ENCODE measurements at regions not wholly inside any gene's neighbourhood (a gene's known extent, or its start where the extent isn't known, plus 50 kb on each side); places are given as distances from the start of the nearest gene placed in this dataset.
"Not testable (repeated sequence)": the region's sequence is repeated elsewhere in the genome, so short reads cannot be mapped to it uniquely, and the experiment has no call there.

DNA sequence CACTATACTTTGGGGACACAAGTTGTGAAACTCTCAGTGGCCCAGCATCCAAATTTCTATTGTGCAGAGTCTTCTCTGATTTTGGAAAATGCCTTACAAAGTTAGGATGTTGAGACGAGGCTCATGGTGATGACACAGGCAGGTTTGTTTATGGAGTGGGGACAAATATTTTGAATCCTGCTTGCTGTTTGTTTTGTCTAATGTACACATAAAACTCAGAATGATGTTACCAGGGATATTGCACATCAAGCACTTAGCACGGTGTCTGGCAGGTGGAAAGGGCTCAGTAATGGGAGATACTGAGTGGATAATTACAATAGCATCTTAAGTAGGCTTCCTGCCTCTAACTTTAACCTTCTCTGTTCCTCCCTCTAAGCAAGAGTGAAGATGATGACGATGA lies 628.9 kb upstream of the TBX3 start:
- H3K4me3 Mint-ChIP-seq, result no peak overlapping the region
- DNase-seq (no peak), ATAC-seq (no peak)
- peaks cover 9% of the 10 kb centered on the region for H3K9me3 Mint-ChIP-seq
- no peaks in the 10 kb centered on the region for H3K4me1 Mint-ChIP-seq
- no peaks in the 10 kb centered on the region for H3K36me3 Mint-ChIP-seq (ENCODE audit: low read depth)
- no peak overlapping the region for H3K27ac Mint-ChIP-seq
- H3K27me3 Mint-ChIP-seq, result no peaks in the 10 kb centered on the region

DNA sequence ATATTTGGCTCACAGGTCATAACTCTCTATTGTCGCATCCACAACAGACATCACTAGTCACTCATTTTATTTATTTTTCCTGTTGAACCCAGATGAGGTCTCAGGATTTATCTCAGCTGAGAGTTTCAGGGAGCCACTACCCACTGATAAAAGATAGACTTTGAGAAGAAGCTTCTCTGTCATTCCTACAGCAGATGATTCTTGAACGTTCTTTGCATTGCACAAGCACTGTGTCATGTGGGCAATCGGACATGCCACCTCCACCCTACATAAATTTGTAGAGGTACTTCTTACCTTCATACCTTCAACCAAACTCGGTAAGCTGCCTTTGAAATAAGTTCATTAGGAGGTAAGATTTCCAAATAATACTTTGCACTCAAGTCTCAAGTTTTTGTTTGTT lies 627.9 kb upstream of the TBX3 start:
- H3K4me1 Mint-ChIP-seq, result no peaks in the 10 kb centered on the region
- no peak overlapping the region for H3K4me3 Mint-ChIP-seq
- ATAC-seq, result no peak
- no peaks in the 10 kb centered on the region for H3K27me3 Mint-ChIP-seq
- H3K36me3 Mint-ChIP-seq (ENCODE audit: low read depth), result no peaks in the 10 kb centered on the region
- no peak overlapping the region for H3K27ac Mint-ChIP-seq
- H3K9me3 Mint-ChIP-seq, result peaks cover 9% of the 10 kb centered on the region
- DNase-seq, result no peak

DNA sequence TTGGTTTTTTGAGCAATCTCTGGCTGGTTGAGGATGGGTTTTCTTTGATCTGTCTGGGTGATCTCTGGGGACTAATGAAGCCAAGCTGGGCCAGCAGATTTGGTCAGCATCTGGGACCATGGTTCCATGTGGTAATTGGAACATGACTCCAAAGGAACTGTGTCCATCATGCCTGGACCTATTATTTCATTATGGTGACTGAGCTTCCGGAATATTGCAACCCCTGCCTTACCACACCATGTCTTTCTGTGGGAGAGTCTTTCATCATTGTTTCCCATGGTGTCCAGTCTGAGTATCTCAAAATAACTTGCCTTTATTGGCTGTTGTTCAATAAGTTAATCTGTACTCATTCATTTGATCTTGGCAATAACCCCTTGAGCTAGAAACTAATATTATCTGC lies 624.9 kb upstream of the TBX3 start:
- ATAC-seq, result no peak
- no peaks in the 10 kb centered on the region for H3K27me3 Mint-ChIP-seq
- no peaks in the 10 kb centered on the region for H3K9me3 Mint-ChIP-seq
- H3K4me3 Mint-ChIP-seq, result no peak overlapping the region
- DNase-seq, result no peak
- H3K27ac Mint-ChIP-seq, result no peak overlapping the region
- H3K36me3 Mint-ChIP-seq (ENCODE audit: low read depth), result no peaks in the 10 kb centered on the region
- H3K4me1 Mint-ChIP-seq, result no peaks in the 10 kb centered on the region

DNA sequence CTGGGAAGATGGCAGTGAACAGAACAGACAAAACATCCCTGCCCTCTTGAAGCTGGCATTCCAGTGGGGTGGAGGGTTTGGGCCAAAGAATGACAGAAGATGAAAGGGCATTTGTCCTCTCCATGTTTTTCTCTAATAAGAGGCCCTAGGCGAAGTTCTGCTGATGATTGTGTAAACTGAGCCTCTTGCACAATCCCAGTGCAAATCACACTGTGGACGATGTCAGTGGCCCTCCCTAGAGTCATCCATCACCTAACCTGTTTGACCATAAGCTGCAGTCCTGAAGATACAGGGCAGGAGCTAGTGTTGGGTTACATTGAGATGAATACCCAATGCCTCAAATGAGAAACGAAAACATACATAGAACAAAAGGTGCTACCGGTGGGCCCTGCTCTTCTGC lies 622.4 kb upstream of the TBX3 start:
- Mint-ChIP-seq H3K4me3 (no peak overlapping the region), H3K36me3 (ENCODE audit: low read depth) (no peaks in the 10 kb centered on the region), H3K4me1 (no peaks in the 10 kb centered on the region), H3K9me3 (peaks cover 4% of the 10 kb centered on the region), H3K27ac (no peak overlapping the region), H3K27me3 (no peaks in the 10 kb centered on the region)
- ATAC-seq, result no peak
- no peak for DNase-seq

DNA sequence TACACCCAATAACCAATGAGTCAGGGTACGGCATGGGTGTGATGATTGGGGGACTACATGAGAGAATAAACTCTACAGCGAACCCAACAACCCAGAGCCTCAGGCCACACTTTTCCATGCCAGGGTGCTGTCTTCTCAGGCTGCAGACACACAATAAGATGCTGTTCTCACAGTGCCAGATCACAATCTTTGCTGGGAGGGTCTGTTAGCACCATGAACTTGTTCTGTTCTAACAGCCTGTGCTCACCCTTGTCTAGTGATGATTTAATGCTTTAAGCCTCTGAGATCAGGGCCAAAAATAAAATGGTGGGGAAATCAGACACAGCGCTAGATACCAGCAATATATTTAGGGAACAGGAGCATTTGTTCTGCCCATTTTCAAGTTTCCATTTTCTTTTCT lies 621.9 kb upstream of the TBX3 start:
- H3K36me3 Mint-ChIP-seq (ENCODE audit: low read depth), result no peaks in the 10 kb centered on the region
- no peaks in the 10 kb centered on the region for H3K4me1 Mint-ChIP-seq
- DNase-seq, result no peak
- peaks cover 6% of the 10 kb centered on the region for H3K9me3 Mint-ChIP-seq
- H3K4me3 Mint-ChIP-seq, result no peak overlapping the region
- H3K27me3 Mint-ChIP-seq, result no peaks in the 10 kb centered on the region
- no peak overlapping the region for H3K27ac Mint-ChIP-seq
- no peak for ATAC-seq

DNA sequence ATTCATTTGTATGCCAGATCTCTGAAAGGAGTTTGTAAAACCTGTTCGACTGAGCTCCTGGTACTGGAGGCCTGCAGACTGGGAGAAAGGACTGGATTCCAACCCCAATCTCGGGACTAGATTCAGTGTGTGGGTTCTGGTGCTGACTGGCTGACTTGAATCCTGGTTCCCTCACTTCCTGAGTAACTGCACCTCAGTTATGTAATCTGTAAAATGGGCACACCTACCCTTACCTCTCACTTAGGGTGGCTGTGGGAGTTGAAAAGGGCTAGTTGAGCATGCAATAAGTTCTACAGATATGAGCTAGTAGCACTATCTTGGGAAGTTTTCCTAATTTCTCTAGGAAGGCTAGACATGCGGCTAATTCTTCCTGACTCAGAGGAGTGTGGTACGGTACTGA lies 621.3 kb upstream of the TBX3 start:
- no peaks in the 10 kb centered on the region for H3K27me3 Mint-ChIP-seq
- H3K36me3 Mint-ChIP-seq (ENCODE audit: low read depth), result no peaks in the 10 kb centered on the region
- no peak for DNase-seq
- no peak overlapping the region for H3K4me3 Mint-ChIP-seq
- H3K27ac Mint-ChIP-seq, result no peak overlapping the region
- H3K9me3 Mint-ChIP-seq, result peaks cover 6% of the 10 kb centered on the region
- ATAC-seq, result no peak
- no peaks in the 10 kb centered on the region for H3K4me1 Mint-ChIP-seq

DNA sequence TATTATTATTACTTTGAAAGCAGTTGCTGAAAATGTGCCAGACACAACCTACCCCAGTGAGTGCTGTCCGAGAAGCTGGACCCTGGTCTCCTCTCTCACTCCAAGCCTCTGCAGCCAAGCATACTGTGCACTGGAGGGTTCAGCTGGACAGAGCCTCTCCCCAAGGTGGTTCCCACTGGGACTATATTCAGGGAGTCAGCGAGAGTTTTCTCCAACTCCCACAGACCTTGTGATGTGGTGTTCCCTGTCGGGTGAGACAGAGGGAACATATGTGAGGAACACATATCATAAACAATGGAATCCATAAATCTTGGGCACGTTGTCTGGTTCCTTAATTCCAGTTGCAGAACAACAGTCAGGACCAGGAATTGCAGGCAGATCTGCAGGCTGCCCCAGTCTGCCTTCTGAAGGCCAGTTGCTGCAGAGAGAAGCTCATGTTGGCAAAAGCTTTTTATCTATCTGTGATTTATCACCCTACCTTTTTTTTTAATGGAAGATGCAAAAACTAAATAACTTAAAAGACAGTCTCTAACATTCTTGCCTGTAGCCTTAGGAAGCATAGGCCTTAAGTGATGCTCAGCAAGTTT lies 619.8 kb upstream of the TBX3 start:
- ATAC-seq (no peak), DNase-seq (no peak)
- H3K27me3 Mint-ChIP-seq, result no peaks in the 10 kb centered on the region
- H3K9me3 Mint-ChIP-seq, result peaks cover 6% of the 10 kb centered on the region
- no peak overlapping the region for H3K27ac Mint-ChIP-seq
- no peaks in the 10 kb centered on the region for H3K4me1 Mint-ChIP-seq
- H3K36me3 Mint-ChIP-seq (ENCODE audit: low read depth), result no peaks in the 10 kb centered on the region
- no peak overlapping the region for H3K4me3 Mint-ChIP-seq

DNA sequence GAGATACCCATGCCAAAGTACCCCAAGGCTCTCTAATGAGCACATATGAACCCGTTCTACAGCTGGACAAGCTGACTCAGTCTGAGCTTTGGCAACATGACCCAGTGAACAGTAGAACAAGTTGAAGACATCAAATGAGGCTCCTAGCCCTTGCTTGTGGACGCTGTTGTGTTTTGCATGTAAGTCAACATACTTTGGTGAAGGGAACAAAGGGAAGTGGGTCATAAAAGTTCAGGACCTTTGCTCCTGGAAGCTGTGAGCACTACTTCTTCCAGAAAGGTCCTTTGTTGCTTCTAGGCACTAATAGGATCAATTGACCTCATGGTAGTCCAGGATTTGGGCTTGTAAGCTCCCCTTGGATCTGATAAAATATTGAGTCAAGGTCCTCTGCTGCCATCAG lies 613.5 kb upstream of the TBX3 start:
- H3K4me3 Mint-ChIP-seq, result no peak overlapping the region
- DNase-seq (no peak), ATAC-seq (no peak)
- H3K27me3 Mint-ChIP-seq, result no peaks in the 10 kb centered on the region
- H3K9me3 Mint-ChIP-seq, result peaks cover 14% of the 10 kb centered on the region
- no peaks in the 10 kb centered on the region for H3K4me1 Mint-ChIP-seq
- no peak overlapping the region for H3K27ac Mint-ChIP-seq
- H3K36me3 Mint-ChIP-seq (ENCODE audit: low read depth), result no peaks in the 10 kb centered on the region

DNA sequence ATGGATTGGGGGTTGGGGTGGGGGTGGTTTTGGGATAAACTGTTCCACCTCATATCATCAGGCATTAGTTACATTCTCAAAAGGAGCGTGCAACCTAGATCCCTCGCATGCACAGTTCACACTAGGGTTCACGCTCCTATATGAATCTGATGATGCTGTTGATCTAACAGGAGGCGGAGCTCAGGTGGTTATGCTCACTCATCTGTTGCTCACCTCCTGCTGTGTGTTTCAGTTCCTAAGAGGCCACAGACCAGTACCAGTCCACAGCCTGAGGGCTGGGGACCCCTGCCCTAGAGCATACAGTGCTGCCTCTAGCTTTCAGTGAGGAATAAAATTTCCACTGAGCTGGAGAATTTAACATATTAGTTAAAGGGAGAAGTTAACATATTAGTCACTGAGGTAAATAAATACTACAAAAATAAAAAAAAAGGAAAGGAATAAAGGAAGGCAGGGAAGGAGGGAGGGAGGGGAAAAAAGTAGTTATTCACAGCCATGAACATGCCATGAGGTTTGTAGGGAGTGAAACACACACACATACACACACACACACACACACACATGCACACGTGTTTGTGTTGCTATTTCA lies 612.7 kb upstream of the TBX3 start:
- DNase-seq (no peak), ATAC-seq (no peak)
- Mint-ChIP-seq H3K27me3 (no peaks in the 10 kb centered on the region), H3K4me3 (no peak overlapping the region), H3K4me1 (no peaks in the 10 kb centered on the region), H3K36me3 (ENCODE audit: low read depth) (no peaks in the 10 kb centered on the region), H3K9me3 (peaks cover 13% of the 10 kb centered on the region), H3K27ac (no peak overlapping the region)

DNA sequence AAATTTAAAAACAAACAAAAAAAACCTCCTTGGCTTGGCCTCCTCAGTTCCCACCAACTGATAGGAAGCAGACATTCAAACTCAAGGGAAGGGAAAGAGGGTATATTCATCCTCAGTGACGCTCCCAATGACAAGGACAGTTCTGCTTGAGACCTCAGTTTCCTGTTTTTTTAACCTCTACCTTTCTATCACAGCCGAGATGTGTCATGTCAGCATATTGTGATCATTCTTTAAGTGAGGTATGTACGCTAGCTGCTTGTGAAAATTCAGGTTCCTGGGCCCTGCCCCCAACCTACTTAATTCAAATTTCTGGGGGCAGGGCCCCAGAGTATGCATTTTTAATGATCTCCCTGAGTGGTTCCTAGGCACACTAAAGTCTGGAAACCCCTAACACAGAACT lies 611.9 kb upstream of the TBX3 start:
- ATAC-seq (no peak), DNase-seq (no peak)
- Mint-ChIP-seq H3K4me3 (no peak overlapping the region), H3K9me3 (peaks cover 8% of the 10 kb centered on the region), H3K4me1 (no peaks in the 10 kb centered on the region), H3K36me3 (ENCODE audit: low read depth) (no peaks in the 10 kb centered on the region), H3K27ac (no peak overlapping the region), H3K27me3 (no peaks in the 10 kb centered on the region)

DNA sequence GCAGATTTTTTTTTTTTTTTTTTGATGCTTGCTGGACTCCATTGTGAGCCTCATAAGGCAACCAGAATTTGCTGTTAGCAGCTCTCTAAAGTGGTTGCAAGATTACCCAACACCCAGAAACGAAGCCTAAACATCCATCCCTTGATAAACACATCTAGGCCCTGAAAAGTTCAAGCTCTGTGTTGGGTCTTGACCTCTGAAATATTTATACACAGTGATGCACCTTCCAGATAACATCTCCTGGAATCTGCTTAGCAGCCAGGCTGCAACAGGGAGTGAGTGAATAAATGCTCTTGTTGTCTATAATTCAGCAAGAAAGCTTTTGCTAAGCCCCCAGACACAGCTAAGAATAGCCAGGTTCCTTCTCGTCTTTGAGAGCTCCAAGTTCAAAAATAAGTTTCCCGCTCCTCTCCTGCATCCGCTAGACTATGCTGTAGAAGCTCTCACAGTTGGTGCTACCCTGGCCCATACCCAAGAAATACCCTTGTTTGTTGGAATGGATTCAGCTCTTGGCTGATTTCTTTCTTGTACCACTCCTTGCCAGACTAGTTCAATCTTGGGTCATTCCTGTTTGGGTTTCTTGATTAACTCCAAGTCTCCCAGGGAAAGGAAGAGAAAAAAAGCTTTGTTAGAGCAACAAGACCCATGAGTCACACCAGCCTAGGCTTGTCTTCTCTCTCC lies 610.6 kb upstream of the TBX3 start:
- no peak overlapping the region for H3K27ac Mint-ChIP-seq
- no peaks in the 10 kb centered on the region for H3K4me1 Mint-ChIP-seq
- H3K27me3 Mint-ChIP-seq, result no peaks in the 10 kb centered on the region
- H3K36me3 Mint-ChIP-seq (ENCODE audit: low read depth), result no peaks in the 10 kb centered on the region
- peaks cover 8% of the 10 kb centered on the region for H3K9me3 Mint-ChIP-seq
- DNase-seq, result no peak
- ATAC-seq, result no peak
- no peak overlapping the region for H3K4me3 Mint-ChIP-seq

DNA sequence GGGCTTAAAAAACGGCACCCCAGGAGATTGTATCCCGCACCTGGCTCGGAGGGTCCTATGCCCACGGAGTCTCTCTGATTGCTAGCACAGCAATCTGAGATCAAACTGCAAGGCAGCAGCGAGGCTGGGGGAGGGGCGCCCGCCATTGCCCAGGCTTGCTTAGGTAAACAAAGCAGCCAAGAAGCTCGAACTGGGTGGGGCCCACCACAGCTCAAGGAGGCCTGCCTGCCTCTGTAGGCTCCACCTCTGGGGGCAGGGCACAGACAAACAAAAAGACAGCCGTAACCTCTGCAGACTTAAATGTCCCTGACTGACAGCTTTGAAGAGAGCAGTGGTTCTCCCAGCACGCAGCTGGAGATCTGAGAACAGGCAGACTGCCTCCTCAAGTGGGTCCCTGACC lies 601.5 kb upstream of the TBX3 start:
- H3K4me1 Mint-ChIP-seq, H3K9me3 Mint-ChIP-seq: not testable (repeated sequence)

DNA sequence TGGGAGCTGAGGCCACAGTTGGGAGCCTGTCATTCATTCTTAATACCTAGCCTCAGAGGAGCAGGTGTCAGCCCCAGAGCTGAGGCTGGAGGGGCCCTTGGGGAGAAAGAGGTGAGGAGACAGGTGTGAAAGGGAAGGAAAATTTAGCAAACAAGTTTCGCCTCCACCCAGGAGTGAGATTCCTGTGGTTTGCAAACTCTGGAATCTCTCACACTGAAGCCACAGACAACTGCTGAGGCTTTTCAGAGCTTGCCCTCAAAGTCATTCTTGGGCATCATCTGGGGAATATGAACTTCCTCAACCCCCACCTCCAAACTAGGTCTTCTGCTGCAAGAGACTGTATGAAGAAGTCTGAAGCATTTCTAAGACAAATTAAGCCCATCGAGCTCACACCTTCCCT lies 589.5 kb upstream of the TBX3 start:
- Mint-ChIP-seq H3K27ac (no peak overlapping the region), H3K4me1 (no peaks in the 10 kb centered on the region), H3K9me3 (peaks cover 5% of the 10 kb centered on the region), H3K27me3 (peaks cover 3% of the 10 kb centered on the region), H3K36me3 (ENCODE audit: low read depth) (no peaks in the 10 kb centered on the region), H3K4me3 (no peak overlapping the region)
- DNase-seq (no peak), ATAC-seq (no peak)

More for the DNA sequence above, 601.5 kb upstream of the TBX3 start:
- H3K4me3 Mint-ChIP-seq; DNase-seq; H3K36me3 Mint-ChIP-seq (ENCODE audit: low read depth); H3K27me3 Mint-ChIP-seq; H3K27ac Mint-ChIP-seq; ATAC-seq: not testable (repeated sequence)

DNA sequence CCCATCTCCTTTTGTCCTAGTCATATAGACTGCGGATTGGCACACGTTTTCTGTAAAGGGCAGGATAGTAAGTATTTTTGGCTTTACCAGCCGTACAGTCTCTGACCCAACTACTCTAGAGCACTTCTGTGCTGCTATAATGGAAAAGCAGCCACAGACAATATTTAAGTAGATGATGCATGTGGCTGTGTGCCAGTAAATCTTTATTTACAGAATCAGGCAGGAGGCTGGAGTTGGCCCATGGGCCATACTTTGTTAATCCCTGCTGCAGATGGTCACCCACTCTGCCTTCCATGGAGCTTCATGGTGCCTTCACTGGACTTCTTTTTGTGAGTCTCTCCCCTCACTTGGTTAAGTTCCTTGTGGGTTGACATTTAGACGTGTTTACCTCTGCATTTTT lies 584.5 kb upstream of the TBX3 start:
- H3K36me3 Mint-ChIP-seq (ENCODE audit: low read depth), result no peaks in the 10 kb centered on the region
- H3K27ac Mint-ChIP-seq, result no peak overlapping the region
- DNase-seq (no peak), ATAC-seq (no peak)
- H3K4me1 Mint-ChIP-seq, result no peaks in the 10 kb centered on the region
- H3K27me3 Mint-ChIP-seq, result no peaks in the 10 kb centered on the region
- H3K4me3 Mint-ChIP-seq, result no peak overlapping the region
- peaks cover 6% of the 10 kb centered on the region for H3K9me3 Mint-ChIP-seq

DNA sequence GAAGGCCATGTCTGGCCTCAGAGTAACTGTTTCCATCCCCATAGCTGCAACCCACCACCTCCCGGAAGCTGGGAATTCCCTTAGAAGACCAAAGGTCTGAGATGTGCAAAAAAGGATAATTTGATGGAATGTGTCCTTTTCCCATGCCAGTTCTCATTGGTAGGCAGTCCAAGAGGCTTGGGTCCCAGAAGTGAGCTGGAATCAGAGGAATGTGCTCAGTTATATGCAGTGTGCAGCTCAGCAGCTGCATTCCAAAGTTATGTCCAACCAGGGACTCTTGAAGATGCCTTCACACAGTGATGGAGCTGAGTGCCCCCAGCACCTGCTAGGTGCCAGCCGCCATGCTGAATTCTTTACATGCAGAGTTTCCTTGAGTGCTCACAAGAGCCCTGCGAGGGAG lies 583.9 kb upstream of the TBX3 start:
- H3K4me3 Mint-ChIP-seq, result no peak overlapping the region
- no peaks in the 10 kb centered on the region for H3K36me3 Mint-ChIP-seq (ENCODE audit: low read depth)
- ATAC-seq (no peak), DNase-seq (no peak)
- H3K9me3 Mint-ChIP-seq, result peaks cover 6% of the 10 kb centered on the region
- no peaks in the 10 kb centered on the region for H3K4me1 Mint-ChIP-seq
- no peaks in the 10 kb centered on the region for H3K27me3 Mint-ChIP-seq
- no peak overlapping the region for H3K27ac Mint-ChIP-seq

All from activated naive CD8-positive, alpha-beta T cell treated with anti-CD3 and anti-CD28 coated beads, Interleukin-2, amount 50 U/mL, for 24 hours (primary cell).